ENCODE measurements at regions not wholly inside any gene's neighbourhood (a gene's known extent, or its start where the extent isn't known, plus 50 kb on each side); places are given as distances from the start of the nearest gene placed in this dataset.

GRCh38 chr3:4222574-4223175 is 80.5 kb upstream of the SETMAR start:
- TF ChIP-seq POLR2A (IDR thresholded peaks at IDR 0.05), result no peak
- TF ChIP-seq, protein P1, sequence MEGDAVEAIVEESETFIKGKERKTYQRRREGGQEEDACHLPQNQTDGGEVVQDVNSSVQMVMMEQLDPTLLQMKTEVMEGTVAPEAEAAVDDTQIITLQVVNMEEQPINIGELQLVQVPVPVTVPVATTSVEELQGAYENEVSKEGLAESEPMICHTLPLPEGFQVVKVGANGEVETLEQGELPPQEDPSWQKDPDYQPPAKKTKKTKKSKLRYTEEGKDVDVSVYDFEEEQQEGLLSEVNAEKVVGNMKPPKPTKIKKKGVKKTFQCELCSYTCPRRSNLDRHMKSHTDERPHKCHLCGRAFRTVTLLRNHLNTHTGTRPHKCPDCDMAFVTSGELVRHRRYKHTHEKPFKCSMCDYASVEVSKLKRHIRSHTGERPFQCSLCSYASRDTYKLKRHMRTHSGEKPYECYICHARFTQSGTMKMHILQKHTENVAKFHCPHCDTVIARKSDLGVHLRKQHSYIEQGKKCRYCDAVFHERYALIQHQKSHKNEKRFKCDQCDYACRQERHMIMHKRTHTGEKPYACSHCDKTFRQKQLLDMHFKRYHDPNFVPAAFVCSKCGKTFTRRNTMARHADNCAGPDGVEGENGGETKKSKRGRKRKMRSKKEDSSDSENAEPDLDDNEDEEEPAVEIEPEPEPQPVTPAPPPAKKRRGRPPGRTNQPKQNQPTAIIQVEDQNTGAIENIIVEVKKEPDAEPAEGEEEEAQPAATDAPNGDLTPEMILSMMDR (IDR thresholded peaks at IDR 0.05), result no peak
- no peak for TF ChIP-seq EP300 (IDR thresholded peaks at IDR 0.05)
- TF ChIP-seq POLR2AphosphoS5 (IDR thresholded peaks at IDR 0.05), result no peak
- H3K36me3 ChIP-seq, result no peaks in the 10 kb centered on the region
- no peak overlapping the region for H3K27ac ChIP-seq
- H3K4me3 ChIP-seq, result no peak overlapping the region
- DNase-seq (ENCODE audit: low spot score in 2 of 2), result no peak
- H3K4me1 ChIP-seq, result peaks cover 4% of the 10 kb centered on the region
- no peaks in the 10 kb centered on the region for H3K27me3 ChIP-seq
- no peaks in the 10 kb centered on the region for H3K9me3 ChIP-seq
- 37% methylated on average over 5 of the region's 5 CpGs for WGBS

- H3K27ac ChIP-seq, result no peak overlapping the region
- H3K27me3 ChIP-seq, result no peaks in the 10 kb centered on the region
- H3K9me3 ChIP-seq, result no peaks in the 10 kb centered on the region
- no peak overlapping the region for H3K4me3 ChIP-seq
- DNase-seq (ENCODE audit: low spot score in 2 of 2), result no peak
- H3K36me3 ChIP-seq, result no peaks in the 10 kb centered on the region
- 87% methylated on average over 2 of the region's 2 CpGs for WGBS
- TF ChIP-seq POLR2AphosphoS5 (IDR thresholded peaks at IDR 0.05), result no peak
- TF ChIP-seq, protein P1 (IDR thresholded peaks at IDR 0.05), result no peak
- H3K4me1 ChIP-seq, result peaks cover 2% of the 10 kb centered on the region
Observed at GRCh38 chr3:4223777-4224176, 79.4 kb upstream of the SETMAR start.

- TF ChIP-seq POLR2A (IDR thresholded peaks at IDR 0.05) (no peak), EP300 (IDR thresholded peaks at IDR 0.05) (no peak), POLR2AphosphoS5 (IDR thresholded peaks at IDR 0.05) (no peak)
- TF ChIP-seq, protein P1 (IDR thresholded peaks at IDR 0.05), result no peak
- Histone ChIP-seq H3K9me3 (no peaks in the 10 kb centered on the region), H3K4me3 (no peak overlapping the region), H3K36me3 (no peaks in the 10 kb centered on the region), H3K27ac (no peak overlapping the region), H3K27me3 (no peaks in the 10 kb centered on the region), H3K4me1 (no peaks in the 10 kb centered on the region)
- no peak for DNase-seq (ENCODE audit: low spot score in 2 of 2)
Observed at GRCh38 chr3:4224331-4224730, 78.8 kb upstream of the SETMAR start.

GRCh38 chr3:4225005-4225471 is 78.1 kb upstream of the SETMAR start:
- Histone ChIP-seq H3K4me1 (no peaks in the 10 kb centered on the region), H3K36me3 (no peaks in the 10 kb centered on the region), H3K27me3 (no peaks in the 10 kb centered on the region), H3K4me3 (no peak overlapping the region), H3K27ac (no peak overlapping the region), H3K9me3 (no peaks in the 10 kb centered on the region)
- DNase-seq (ENCODE audit: low spot score in 2 of 2), result no peak
- TF ChIP-seq, protein P1 (IDR thresholded peaks at IDR 0.05), result no peak
- TF ChIP-seq POLR2A (IDR thresholded peaks at IDR 0.05) (no peak), EP300 (IDR thresholded peaks at IDR 0.05) (no peak), POLR2AphosphoS5 (IDR thresholded peaks at IDR 0.05) (no peak)

DNA sequence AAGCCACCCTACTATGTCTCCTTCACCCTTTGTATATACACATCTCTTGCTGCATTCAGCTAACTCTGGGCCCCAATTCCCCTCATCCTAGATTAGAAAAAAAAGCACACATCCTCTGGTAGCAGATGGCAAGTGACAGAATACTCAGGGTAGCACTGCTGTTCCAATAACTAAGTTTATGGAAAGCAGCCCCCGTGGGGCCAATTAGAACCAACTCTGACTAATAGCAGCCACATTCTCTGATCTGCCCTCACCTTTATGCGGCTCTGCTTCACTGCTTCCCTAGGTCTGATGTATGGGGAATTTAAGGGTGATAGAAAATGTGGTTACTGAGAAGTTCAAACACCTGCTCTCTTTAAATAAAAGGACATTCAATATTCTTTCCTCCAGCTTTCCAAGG is 74.9 kb upstream of the SETMAR start:
- Histone ChIP-seq H3K27ac (no peak overlapping the region), H3K9me3 (no peaks in the 10 kb centered on the region), H3K4me3 (no peak overlapping the region), H3K4me1 (no peaks in the 10 kb centered on the region), H3K27me3 (no peaks in the 10 kb centered on the region), H3K36me3 (no peaks in the 10 kb centered on the region)
- TF ChIP-seq EP300 (IDR thresholded peaks at IDR 0.05), result no peak
- no peak for TF ChIP-seq POLR2AphosphoS5 (IDR thresholded peaks at IDR 0.05)
- no peak for TF ChIP-seq POLR2A (IDR thresholded peaks at IDR 0.05)
- TF ChIP-seq, protein P1 (IDR thresholded peaks at IDR 0.05), result no peak
- WGBS, result 88% methylated on average over 2 of the region's 2 CpGs
- no peak for DNase-seq (ENCODE audit: low spot score in 2 of 2)

Measured in suprapubic skin (tissue), 4 donors.